Adrenal gland (tissue), 9 donors: ENCODE measurements at regions not wholly inside any gene's neighbourhood (a gene's known extent, or its start where the extent isn't known, plus 50 kb on each side); places are given as distances from the start of the nearest gene placed in this dataset.

Experiments
- DNase-seq, 7 donors: peaks; one replicate each; pipeline ENCODE4 v3.0.0-alpha.2; 2019 to 2020
- H3K27ac ChIP-seq, 5 donors: fragments of 200-600 bp; sonication (generic) in 4 of 5; 1 replicate in 3 of 5; 2 replicates in 2 of 5; pipeline versions ENCODE4 v1.5.1 to v1.8.0; 2016 to 2020; ENCODE audit warnings: mild to moderate bottlenecking in 1 of 5
- H3K27me3 ChIP-seq: fragments of 200-600 bp; 2 replicates; pipeline ENCODE4 v1.8.0; 2021
- H3K36me3 ChIP-seq, 2 donors: fragments of 200-600 bp; replicated peaks in 1 of 2; 1 replicate in 1 of 2; 2 replicates in 1 of 2; pipeline versions ENCODE4 v1.5.1 to v1.8.0; 2018 to 2022
- H3K4me1 ChIP-seq, 2 donors: fragments of 200-600 bp; replicated peaks in 1 of 2; 1 replicate in 1 of 2; 2 replicates in 1 of 2; pipeline versions ENCODE4 v1.5.1 to v1.8.0; 2018 to 2021
- H3K4me3 ChIP-seq, 4 donors: fragments of 200-600 bp; sonication (generic) in 3 of 4; one replicate each; pipeline ENCODE4 v1.5.1; 2016 to 2018
- H3K9me3 ChIP-seq, 3 donors: fragments of 200-600 bp; sonication (generic) in 1 of 3; replicated peaks in 1 of 3; 1 replicate in 2 of 3; 2 replicates in 1 of 3; pipeline versions ENCODE4 v1.5.1 to v1.8.0; 2016 to 2021
- POLR2A ChIP-seq, 2 donors: fragments of 450-650 bp; IDR thresholded peaks; one replicate each; pipeline ENCODE4 v1.6.1; 2017; ENCODE audit warnings: antibody characterized with exemption in 2 of 2, mild to moderate bottlenecking in 2 of 2, moderate library complexity in 1 of 2
- WGBS, 4 donors: extraction: QIAGEN DNeasy Blood & Tissue Kit in 2 of 4; methylation state at CpG; one replicate each; pipeline versions ENCODE4 v1.1.5 to v1.1.7; 2013 to 2017; 5-methylcytosine and 5-hydroxymethylcytosine counted together
- intact Hi-C, 2 donors: fragments of 100-400 bp; cut with DNase I; formaldehyde crosslinking; loops; one replicate each; pipeline versions ENCODE4 v1.14.1 to v1.15.0; 2022 to 2023
- TF ChIP-seq, protein P1 (sequence below), 6 experiments: fragments of 450-650 bp in 4 of 6; fragments of 200-600 bp in 2 of 6; sonication (generic) in 1 of 6; IDR thresholded peaks; 1 replicate in 5 of 6; 2 replicates in 1 of 6; pipeline versions ENCODE4 v1.5.1 to v1.8.0; 2016 to 2021; ENCODE audit warnings: antibody characterized with exemption in 6 of 6, mild to moderate bottlenecking in 2 of 6, moderate library complexity in 1 of 6
- donor health status: healthy with polysubstance abuse.
- donor health status: Bipolar disorder and iron deficiency.
- donor health status: DM: yes; HTN: yes; CAD: no.
- donor health status: DM: no; HTN: no; CAD: no.
- donor health status: DM: no; HTN: no; CAD: no.

DNA sequence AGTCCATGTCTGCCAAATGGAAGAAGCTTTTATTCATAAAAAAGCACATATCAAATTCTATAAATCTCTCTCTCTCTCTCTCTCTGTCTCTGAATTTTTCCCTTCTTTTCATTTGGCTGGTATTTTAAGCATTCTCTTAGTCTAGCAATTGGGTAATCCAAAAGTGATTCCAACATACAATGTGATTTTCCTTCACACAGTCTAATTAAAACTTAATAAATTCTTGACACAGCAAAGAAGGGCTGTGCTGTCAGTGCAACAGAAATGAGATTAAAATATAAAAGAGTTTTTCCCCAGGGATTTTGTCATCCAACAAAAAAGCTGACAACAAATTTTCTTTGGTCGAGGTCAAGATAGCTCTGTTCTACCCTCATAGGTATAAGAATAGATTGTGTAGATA is 216.9 kb downstream of the CENPC start:
- Histone ChIP-seq H3K9me3 (no peaks in the 10 kb centered on the region), H3K27me3 (no peaks in the 10 kb centered on the region), H3K4me1 (peaks cover 0 to 3% of the 10 kb centered on the region in 2 donors), H3K4me3 (no peak overlapping the region), H3K36me3 (no peaks in the 10 kb centered on the region), H3K27ac (no peak overlapping the region)
- DNase-seq: no peak
- intact Hi-C loops: loop anchor here in 1 of 2 donors (10.0 kb wide), 1 partner anchor 244 kb away; no protein-coding TSS in a partner anchor
- WGBS, 4 donors: 73 to 84% (median 77%) methylated on average over 1 of the region's 1 CpG
- TF ChIP-seq, protein P1, sequence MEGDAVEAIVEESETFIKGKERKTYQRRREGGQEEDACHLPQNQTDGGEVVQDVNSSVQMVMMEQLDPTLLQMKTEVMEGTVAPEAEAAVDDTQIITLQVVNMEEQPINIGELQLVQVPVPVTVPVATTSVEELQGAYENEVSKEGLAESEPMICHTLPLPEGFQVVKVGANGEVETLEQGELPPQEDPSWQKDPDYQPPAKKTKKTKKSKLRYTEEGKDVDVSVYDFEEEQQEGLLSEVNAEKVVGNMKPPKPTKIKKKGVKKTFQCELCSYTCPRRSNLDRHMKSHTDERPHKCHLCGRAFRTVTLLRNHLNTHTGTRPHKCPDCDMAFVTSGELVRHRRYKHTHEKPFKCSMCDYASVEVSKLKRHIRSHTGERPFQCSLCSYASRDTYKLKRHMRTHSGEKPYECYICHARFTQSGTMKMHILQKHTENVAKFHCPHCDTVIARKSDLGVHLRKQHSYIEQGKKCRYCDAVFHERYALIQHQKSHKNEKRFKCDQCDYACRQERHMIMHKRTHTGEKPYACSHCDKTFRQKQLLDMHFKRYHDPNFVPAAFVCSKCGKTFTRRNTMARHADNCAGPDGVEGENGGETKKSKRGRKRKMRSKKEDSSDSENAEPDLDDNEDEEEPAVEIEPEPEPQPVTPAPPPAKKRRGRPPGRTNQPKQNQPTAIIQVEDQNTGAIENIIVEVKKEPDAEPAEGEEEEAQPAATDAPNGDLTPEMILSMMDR (IDR thresholded peaks at IDR 0.05): no peak
- no peak for TF ChIP-seq POLR2A (IDR thresholded peaks at IDR 0.05)

DNA sequence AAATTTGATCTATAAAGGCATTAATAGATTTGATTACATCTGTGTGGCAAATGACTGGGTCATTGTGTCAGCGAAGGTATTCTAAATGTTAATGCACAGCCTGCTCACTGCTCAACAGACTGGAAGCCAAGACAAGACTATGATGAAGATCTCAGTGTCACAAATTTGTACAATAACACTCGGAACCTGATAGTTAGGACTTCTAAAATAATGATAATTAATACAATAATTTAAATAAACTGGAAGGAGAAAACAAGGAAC is 217.4 kb downstream of the CENPC start:
- intact Hi-C loops: loop anchor here in 1 of 2 donors (10.0 kb wide), 1 partner anchor 243 kb away; no protein-coding TSS in a partner anchor
- no peaks in the 10 kb centered on the region for H3K36me3 ChIP-seq
- no peak for DNase-seq
- no peak overlapping the region for H3K4me3 ChIP-seq
- H3K9me3 ChIP-seq: no peaks in the 10 kb centered on the region
- peaks cover 0 to 3% of the 10 kb centered on the region in 2 donors for H3K4me1 ChIP-seq
- whole genome bisulfite sequencing, 4 donors: 41 to 55% (median 43%) methylated on average over 2 of the region's 2 CpGs
- TF ChIP-seq POLR2A (IDR thresholded peaks at IDR 0.05): no peak
- TF ChIP-seq, protein P1 (IDR thresholded peaks at IDR 0.05): no peak
- H3K27ac ChIP-seq: no peak overlapping the region
- no peaks in the 10 kb centered on the region for H3K27me3 ChIP-seq

DNA sequence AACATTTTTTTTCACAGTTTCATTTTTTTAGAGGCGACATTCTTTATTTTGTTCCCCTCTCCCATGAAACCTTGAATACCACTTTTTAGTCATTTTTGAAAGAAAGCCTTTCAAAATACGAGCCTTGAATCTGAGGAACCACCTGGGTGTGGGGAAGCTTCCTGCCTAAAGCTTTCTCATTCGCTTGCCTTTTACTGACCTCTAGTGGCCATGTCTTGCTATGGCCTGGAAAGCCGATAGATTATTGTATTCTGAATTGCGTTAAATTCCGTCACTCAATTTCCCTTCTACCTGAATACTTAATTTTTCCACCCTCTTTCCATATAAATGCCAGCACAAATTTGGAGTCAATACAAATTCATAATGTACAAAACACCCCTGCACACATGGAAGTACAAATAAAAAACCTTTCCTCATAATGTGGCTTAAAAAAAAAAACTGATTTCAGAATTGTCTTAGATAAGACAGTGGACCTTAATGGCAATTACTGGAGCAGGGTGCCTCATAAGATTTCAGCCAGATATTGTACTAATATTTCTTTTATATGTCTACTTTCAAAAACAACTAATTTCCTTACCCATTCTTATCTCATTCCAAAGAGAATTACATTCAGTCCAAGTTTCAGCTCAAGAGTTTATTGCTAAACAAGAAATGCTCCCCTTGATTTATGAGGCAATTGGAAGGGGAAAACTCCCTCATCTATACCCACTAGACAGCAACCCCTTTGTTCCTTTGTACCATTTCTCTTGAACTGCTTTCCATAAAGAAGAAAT is 217.9 kb downstream of the CENPC start:
- Histone ChIP-seq H3K4me1 (peaks cover 0 to 3% of the 10 kb centered on the region in 2 donors), H3K9me3 (no peaks in the 10 kb centered on the region), H3K36me3 (no peaks in the 10 kb centered on the region), H3K4me3 (no peak overlapping the region), H3K27me3 (no peaks in the 10 kb centered on the region), H3K27ac (no peak overlapping the region)
- intact Hi-C loops: loop anchor here in 1 of 2 donors (10.0 kb wide), 1 partner anchor 243 kb away; no protein-coding TSS in a partner anchor
- 1 to 3% (median 2%) methylated on average over 6 of the region's 6 CpGs for whole genome bisulfite sequencing, 4 donors
- DNase-seq: peak; percentile 49 to 81 (median 65)
- TF ChIP-seq, protein P1 (IDR thresholded peaks at IDR 0.05): peak; percentile 79 to 93 (median 82)
- TF ChIP-seq POLR2A (IDR thresholded peaks at IDR 0.05): no peak

DNA sequence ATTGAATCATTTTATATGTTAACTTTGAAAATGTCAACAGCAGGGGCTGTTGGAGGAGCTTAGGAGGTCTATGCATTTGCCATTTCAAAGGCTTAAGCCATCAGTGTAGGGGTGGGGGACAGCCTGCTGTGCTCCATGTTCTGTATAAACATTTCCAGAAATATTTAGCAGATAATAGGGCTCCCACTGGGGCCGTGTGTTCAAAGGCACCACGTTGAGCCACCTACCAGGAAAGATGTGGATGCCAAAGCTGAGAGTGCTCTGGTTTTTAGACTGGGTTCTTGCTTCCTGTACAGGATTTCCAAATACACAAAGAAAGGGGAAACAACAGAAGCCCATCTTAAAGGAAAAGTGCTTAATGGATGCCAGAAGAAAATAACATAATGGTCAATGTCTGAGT is 219.5 kb downstream of the CENPC start:
- intact Hi-C loops: loop anchor here in 1 of 2 donors (10.0 kb wide), 1 partner anchor 241 kb away; no protein-coding TSS in a partner anchor
- H3K4me3 ChIP-seq: no peak overlapping the region
- no peaks in the 10 kb centered on the region for H3K9me3 ChIP-seq
- H3K36me3 ChIP-seq: no peaks in the 10 kb centered on the region
- H3K4me1 ChIP-seq: peaks cover 0 to 3% of the 10 kb centered on the region in 2 donors
- H3K27me3 ChIP-seq: no peaks in the 10 kb centered on the region
- WGBS, 4 donors: 15 to 46% (median 35%) methylated on average over 2 of the region's 2 CpGs
- no peak for DNase-seq
- TF ChIP-seq, protein P1 (IDR thresholded peaks at IDR 0.05): no peak
- H3K27ac ChIP-seq: no peak overlapping the region
